GM12873 (cell line): ENCODE measurements at regions not wholly inside any gene's neighbourhood (a gene's known extent, or its start where the extent isn't known, plus 50 kb on each side); places are given as distances from the start of the nearest gene placed in this dataset.

Source experiments
- TF ChIP-seq, protein P1 (sequence below): IDR thresholded peaks from 2 replicates; pipeline ENCODE4 v1.5.1; 2012; ENCODE audit warnings: low read depth, mild to moderate bottlenecking, moderate library complexity, low read length, control low read depth; ENCODE audit not compliant: insufficient read depth; ENCODE audit errors: missing control alignments

GRCh38 chrX:137313627-137314026, 252.3 kb upstream of the ZIC3 start:
- TF ChIP-seq, protein P1, sequence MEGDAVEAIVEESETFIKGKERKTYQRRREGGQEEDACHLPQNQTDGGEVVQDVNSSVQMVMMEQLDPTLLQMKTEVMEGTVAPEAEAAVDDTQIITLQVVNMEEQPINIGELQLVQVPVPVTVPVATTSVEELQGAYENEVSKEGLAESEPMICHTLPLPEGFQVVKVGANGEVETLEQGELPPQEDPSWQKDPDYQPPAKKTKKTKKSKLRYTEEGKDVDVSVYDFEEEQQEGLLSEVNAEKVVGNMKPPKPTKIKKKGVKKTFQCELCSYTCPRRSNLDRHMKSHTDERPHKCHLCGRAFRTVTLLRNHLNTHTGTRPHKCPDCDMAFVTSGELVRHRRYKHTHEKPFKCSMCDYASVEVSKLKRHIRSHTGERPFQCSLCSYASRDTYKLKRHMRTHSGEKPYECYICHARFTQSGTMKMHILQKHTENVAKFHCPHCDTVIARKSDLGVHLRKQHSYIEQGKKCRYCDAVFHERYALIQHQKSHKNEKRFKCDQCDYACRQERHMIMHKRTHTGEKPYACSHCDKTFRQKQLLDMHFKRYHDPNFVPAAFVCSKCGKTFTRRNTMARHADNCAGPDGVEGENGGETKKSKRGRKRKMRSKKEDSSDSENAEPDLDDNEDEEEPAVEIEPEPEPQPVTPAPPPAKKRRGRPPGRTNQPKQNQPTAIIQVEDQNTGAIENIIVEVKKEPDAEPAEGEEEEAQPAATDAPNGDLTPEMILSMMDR = no peak

- TF ChIP-seq, protein P1 = no peak
These were observed 260.5 kb upstream of the ZIC3 start for GRCh38 chrX:137305404-137305803.

- TF ChIP-seq, protein P1 = no peak
These were observed 263.4 kb upstream of the GPR101 start for GRCh38 chrX:137297167-137297566.

DNA sequence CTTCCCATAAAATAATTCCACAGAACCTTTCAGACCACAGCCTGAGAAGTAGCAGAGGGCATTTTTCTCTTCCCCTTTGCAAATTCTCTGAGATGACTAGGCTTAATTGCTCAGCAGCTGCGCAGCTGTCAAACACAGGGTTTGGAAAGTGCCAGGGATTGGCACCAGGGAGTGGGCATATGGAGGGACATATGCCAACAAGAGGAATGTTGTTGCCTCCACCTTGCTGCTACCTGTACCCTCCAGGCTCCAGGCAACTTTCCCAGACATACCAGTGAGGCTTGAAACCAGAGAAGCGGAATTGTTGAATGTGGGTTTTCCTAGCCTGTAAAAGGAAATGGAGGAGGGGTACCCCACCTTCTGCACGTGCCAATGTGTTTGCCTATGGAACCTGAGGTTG, 256.2 kb upstream of the GPR101 start:
- TF ChIP-seq, protein P1 = no peak

DNA sequence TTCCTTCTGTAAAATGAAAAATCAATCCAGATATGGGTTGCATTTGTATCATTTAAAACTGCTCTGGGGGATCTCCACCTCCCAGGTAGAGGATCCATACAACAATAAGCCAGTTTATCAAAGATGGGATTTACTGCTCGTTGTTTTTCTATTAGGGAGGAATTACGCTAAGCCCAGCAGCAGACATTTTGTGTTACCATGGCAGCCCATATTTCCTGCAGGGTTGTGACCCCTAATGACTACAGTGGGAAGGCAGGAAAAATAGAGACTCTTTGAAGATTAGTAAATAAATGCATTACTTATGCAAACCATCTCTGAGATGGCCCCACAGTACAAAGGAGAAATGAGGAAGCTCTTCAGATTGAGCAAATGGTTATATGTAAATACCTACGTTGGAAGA, 253.4 kb upstream of the GPR101 start:
- TF ChIP-seq, protein P1 = no peak

DNA sequence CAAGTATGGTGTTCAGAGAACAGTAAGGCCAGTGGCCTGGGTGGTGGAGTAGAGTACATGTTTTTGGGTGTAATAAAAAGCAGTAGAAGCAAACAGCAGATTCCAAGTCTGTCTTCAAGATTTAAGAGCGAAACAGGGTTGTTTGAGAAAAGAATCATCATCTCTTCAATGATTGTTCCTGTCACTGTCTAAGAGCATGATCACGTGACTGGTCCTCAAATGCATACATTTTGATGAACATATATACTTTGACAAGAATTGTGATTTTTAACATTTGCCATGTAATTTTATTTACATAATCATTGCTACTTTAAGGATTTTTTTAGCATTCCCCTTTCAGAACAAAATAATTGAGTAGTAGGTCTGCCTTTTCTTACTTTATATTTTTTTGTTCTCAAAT, 252.6 kb upstream of the GPR101 start:
- TF ChIP-seq, protein P1 = no peak

- TF ChIP-seq, protein P1 = no peak
These were observed 245.0 kb upstream of the GPR101 start for GRCh38 chrX:137278825-137279224.
